ENCODE measurements at regions not wholly inside any gene's neighbourhood (a gene's known extent, or its start where the extent isn't known, plus 50 kb on each side); places are given as distances from the start of the nearest gene placed in this dataset.

DNA sequence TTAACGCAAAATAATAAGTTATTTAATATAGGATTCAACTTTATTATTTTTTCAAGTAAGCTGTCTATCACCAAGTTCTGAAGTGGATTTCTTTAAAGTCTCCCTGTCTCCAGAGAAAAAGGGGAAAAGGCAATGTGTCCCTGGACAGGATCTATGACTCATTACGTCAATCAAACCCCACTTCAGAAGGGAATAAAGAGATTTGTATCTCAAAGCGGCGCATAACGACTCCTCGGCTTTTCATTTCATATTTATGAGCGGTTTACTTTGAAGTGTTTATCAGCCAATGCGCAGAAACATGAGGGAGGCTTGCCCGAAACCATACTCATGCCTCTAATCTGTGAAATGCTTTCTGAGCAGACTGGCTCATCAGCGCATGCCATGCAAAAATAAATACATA lies 938.6 kb upstream of the WWC1 start:
- TF ChIP-seq CTCF (IDR thresholded peaks at IDR 0.05; ENCODE audit: insufficient read depth, low read length, poor library complexity, severe bottlenecking): no peak
- Histone ChIP-seq H3K27me3 (replicated peaks; ENCODE audit: control insufficient read depth, insufficient read depth, low read length) (no peaks in the 10 kb centered on the region), H3K4me3 (replicated peaks; ENCODE audit: low read depth, low read length) (no peak overlapping the region), H3K36me3 (ENCODE audit: control insufficient read depth, insufficient read depth, low read length) (no peaks in the 10 kb centered on the region)
- no peak for DNase-seq (ENCODE audit: extremely low read depth, insufficient read length)

- Histone ChIP-seq H3K4me3 (replicated peaks; ENCODE audit: low read depth, low read length) (no peak overlapping the region), H3K27me3 (replicated peaks; ENCODE audit: control insufficient read depth, insufficient read depth, low read length) (no peaks in the 10 kb centered on the region), H3K36me3 (ENCODE audit: control insufficient read depth, insufficient read depth, low read length) (no peaks in the 10 kb centered on the region)
- TF ChIP-seq CTCF (IDR thresholded peaks at IDR 0.05; ENCODE audit: insufficient read depth, low read length, poor library complexity, severe bottlenecking): no peak
- no peak for DNase-seq (ENCODE audit: extremely low read depth, insufficient read length)
Measured at GRCh38 chr5:167355346-167355745, 936.1 kb upstream of the WWC1 start.

DNA sequence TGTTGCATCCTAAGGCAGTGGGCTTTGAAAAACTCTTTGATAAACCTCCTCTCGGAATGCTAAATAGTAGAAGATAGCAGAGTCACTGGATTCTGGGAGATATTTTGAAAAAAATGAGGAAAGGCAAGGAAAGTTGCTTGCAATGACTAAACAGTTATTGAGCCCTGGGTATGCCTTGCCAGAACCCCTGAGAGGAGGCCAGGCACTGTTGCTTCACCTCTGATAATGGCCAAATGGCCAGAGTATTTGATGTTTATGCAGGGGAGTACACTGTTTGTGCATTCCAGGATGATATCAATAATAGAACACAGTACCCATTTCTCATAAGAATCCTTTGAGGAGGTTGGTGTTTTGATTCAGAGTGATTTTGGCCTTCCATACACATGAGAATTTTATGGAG lies 935.1 kb upstream of the WWC1 start:
- no peak overlapping the region for H3K4me3 ChIP-seq (replicated peaks; ENCODE audit: low read depth, low read length)
- H3K27me3 ChIP-seq (replicated peaks; ENCODE audit: control insufficient read depth, insufficient read depth, low read length): no peaks in the 10 kb centered on the region
- no peak for TF ChIP-seq CTCF (IDR thresholded peaks at IDR 0.05; ENCODE audit: insufficient read depth, low read length, poor library complexity, severe bottlenecking)
- no peak for DNase-seq (ENCODE audit: extremely low read depth, insufficient read length)
- H3K36me3 ChIP-seq (ENCODE audit: control insufficient read depth, insufficient read depth, low read length): no peaks in the 10 kb centered on the region

GRCh38 chr5:167358868-167359492 lies 932.5 kb upstream of the WWC1 start:
- H3K36me3 ChIP-seq (ENCODE audit: control insufficient read depth, insufficient read depth, low read length): no peaks in the 10 kb centered on the region
- H3K4me3 ChIP-seq (replicated peaks; ENCODE audit: low read depth, low read length): no peak overlapping the region
- TF ChIP-seq CTCF (IDR thresholded peaks at IDR 0.05; ENCODE audit: insufficient read depth, low read length, poor library complexity, severe bottlenecking): no peak
- H3K27me3 ChIP-seq (replicated peaks; ENCODE audit: control insufficient read depth, insufficient read depth, low read length): no peaks in the 10 kb centered on the region
- DNase-seq (ENCODE audit: extremely low read depth, insufficient read length): no peak

DNA sequence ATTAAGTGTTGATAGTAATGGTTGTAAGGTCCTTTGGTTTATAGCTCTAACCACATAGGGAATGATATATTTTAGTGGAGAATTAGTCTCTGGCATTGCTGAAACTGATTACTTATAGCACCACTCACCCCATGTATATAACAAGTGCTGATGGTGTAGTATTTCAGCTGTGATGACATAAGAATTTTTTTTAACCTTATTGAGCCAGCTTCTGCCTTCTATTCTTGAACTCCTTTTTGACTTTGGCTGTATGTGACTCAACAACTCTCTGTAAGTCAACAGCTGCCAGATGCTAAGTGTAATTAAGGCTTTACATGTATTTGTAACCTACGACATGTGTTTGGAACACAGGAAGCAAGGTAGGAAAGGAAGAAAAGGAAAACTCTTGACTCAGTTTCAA lies 929.6 kb upstream of the WWC1 start:
- Histone ChIP-seq H3K4me3 (replicated peaks; ENCODE audit: low read depth, low read length) (no peak overlapping the region), H3K27me3 (replicated peaks; ENCODE audit: control insufficient read depth, insufficient read depth, low read length) (no peaks in the 10 kb centered on the region), H3K36me3 (ENCODE audit: control insufficient read depth, insufficient read depth, low read length) (no peaks in the 10 kb centered on the region)
- no peak for TF ChIP-seq CTCF (IDR thresholded peaks at IDR 0.05; ENCODE audit: insufficient read depth, low read length, poor library complexity, severe bottlenecking)
- no peak for DNase-seq (ENCODE audit: extremely low read depth, insufficient read length)

GRCh38 chr5:167363065-167363464 lies 928.4 kb upstream of the WWC1 start:
- Histone ChIP-seq H3K36me3 (ENCODE audit: control insufficient read depth, insufficient read depth, low read length) (no peaks in the 10 kb centered on the region), H3K27me3 (replicated peaks; ENCODE audit: control insufficient read depth, insufficient read depth, low read length) (no peaks in the 10 kb centered on the region), H3K4me3 (replicated peaks; ENCODE audit: low read depth, low read length) (no peak overlapping the region)
- DNase-seq (ENCODE audit: extremely low read depth, insufficient read length): no peak
- no peak for TF ChIP-seq CTCF (IDR thresholded peaks at IDR 0.05; ENCODE audit: insufficient read depth, low read length, poor library complexity, severe bottlenecking)
